ENCODE measurements at regions not wholly inside any gene's neighbourhood (a gene's known extent, or its start where the extent isn't known, plus 50 kb on each side); places are given as distances from the start of the nearest gene placed in this dataset.

DNA sequence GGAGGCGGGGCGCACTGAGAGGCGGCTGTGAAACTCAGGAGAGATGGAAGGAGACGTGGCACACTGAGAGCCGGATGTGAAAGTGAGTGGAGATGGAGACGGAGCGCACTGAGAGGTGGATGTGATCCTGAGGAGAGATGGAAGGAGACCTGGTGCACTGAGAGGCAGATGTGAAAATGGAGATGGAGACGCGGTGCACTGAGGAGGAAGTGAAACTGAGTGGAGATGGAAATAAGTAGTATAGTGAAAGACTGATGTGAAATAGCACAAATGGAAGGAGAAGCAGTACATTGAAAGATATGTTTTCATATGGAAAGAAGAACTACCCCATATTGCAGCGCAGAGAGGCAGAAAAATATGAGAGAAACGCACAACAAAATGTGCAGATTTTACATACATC lies 281.6 kb upstream of the RGPD4 start:
- TF ChIP-seq POLR2A (IDR thresholded peaks at IDR 0.05): no peak
- no peak for TF ChIP-seq CTCF (IDR thresholded peaks at IDR 0.05 in 4 of 5, conservative IDR thresholded peaks at IDR 0.05 in 1 of 5)

All from gastrocnemius medialis (tissue), 4 donors.